ENCODE measurements at regions not wholly inside any gene's neighbourhood (a gene's known extent, or its start where the extent isn't known, plus 50 kb on each side); places are given as distances from the start of the nearest gene placed in this dataset.

GRCh38 chr4:18366892-18367291 is 345.3 kb upstream of the LCORL start:
- Mint-ChIP-seq H3K27me3 (ENCODE audit: low read depth in 3 of 3) (peaks cover 2 to 3% (median 3%) of the 10 kb centered on the region in 3 donors), H3K4me1 (no peaks in the 10 kb centered on the region), H3K27ac (no peak overlapping the region), H3K9me3 (peaks cover 0 to 1% (median 0%) of the 10 kb centered on the region in 7 donors), H3K4me3 (no peak overlapping the region), H3K36me3 (no peaks in the 10 kb centered on the region)
- H3K9me3 ChIP-seq (replicated peaks in 1 of 2; ENCODE audit: control insufficient read depth in 1 of 2, insufficient read depth in 1 of 2, low read length in 2 of 2) = no peaks in the 10 kb centered on the region
- TF ChIP-seq CTCF (IDR thresholded peaks at IDR 0.05) = peak; percentile 14
- H3K79me2 ChIP-seq (ENCODE audit: insufficient read depth, low read length) = no peaks in the 10 kb centered on the region
- H3K27me3 ChIP-seq (ENCODE audit: control insufficient read depth in 2 of 2, insufficient read depth in 2 of 2, low read length in 2 of 2) = no peaks in the 10 kb centered on the region
- H3K4me2 ChIP-seq (replicated peaks; ENCODE audit: extremely low read depth, low read length, poor library complexity, severe bottlenecking) = no peak overlapping the region
- H3K27ac ChIP-seq (ENCODE audit: low read depth in 1 of 2, low read length in 2 of 2) = no peak overlapping the region
- no peaks in the 10 kb centered on the region for H4K20me1 ChIP-seq (ENCODE audit: insufficient read depth, low read length)
- no peak overlapping the region for H3K9ac ChIP-seq (ENCODE audit: insufficient read depth, low read length, poor library complexity, severe bottlenecking)
- DNase-seq = peak in 2 of 3 donors; percentile 0 to 8
- H2AFZ ChIP-seq (ENCODE audit: insufficient read depth, low read depth, low read length, poor library complexity, severe bottlenecking) = no peak overlapping the region
- H3K36me3 ChIP-seq (replicated peaks in 1 of 2; ENCODE audit: control insufficient read depth in 1 of 2, insufficient read depth in 2 of 2, low read length in 2 of 2) = no peaks in the 10 kb centered on the region
- intact Hi-C loops (cut with micrococcal nuclease) = no loop called here
- no peak overlapping the region for H3K4me3 ChIP-seq (replicated peaks in 1 of 3; ENCODE audit: low read depth in 2 of 3, low read length in 3 of 3)
- H3K4me1 ChIP-seq (ENCODE audit: control insufficient read depth in 1 of 2, insufficient read depth in 2 of 2, low read length in 2 of 2) = no peaks in the 10 kb centered on the region
- WGBS (ENCODE audit: insufficient coverage) = 100% methylated on average over 1 of the region's 2 CpGs

GRCh38 chr4:18366136-18366535 is 344.6 kb upstream of the LCORL start:
- no peak for DNase-seq
- Mint-ChIP-seq H3K9me3 (peaks cover 0 to 1% (median 0%) of the 10 kb centered on the region in 7 donors), H3K27ac (no peak overlapping the region), H3K4me3 (no peak overlapping the region), H3K4me1 (no peaks in the 10 kb centered on the region), H3K27me3 (ENCODE audit: low read depth in 3 of 3) (peaks cover 2 to 3% (median 3%) of the 10 kb centered on the region in 3 donors), H3K36me3 (no peaks in the 10 kb centered on the region)
- 80% methylated on average over 3 of the region's 3 CpGs for WGBS (ENCODE audit: insufficient coverage)
- H2AFZ ChIP-seq (ENCODE audit: insufficient read depth, low read depth, low read length, poor library complexity, severe bottlenecking) = no peak overlapping the region
- TF ChIP-seq CTCF (IDR thresholded peaks at IDR 0.05) = no peak
- H3K79me2 ChIP-seq (ENCODE audit: insufficient read depth, low read length) = no peaks in the 10 kb centered on the region
- no peaks in the 10 kb centered on the region for H3K36me3 ChIP-seq (replicated peaks in 1 of 2; ENCODE audit: control insufficient read depth in 1 of 2, insufficient read depth in 2 of 2, low read length in 2 of 2)
- no peaks in the 10 kb centered on the region for H3K4me1 ChIP-seq (ENCODE audit: control insufficient read depth in 1 of 2, insufficient read depth in 2 of 2, low read length in 2 of 2)
- no peak overlapping the region for H3K4me3 ChIP-seq (replicated peaks in 1 of 3; ENCODE audit: low read depth in 2 of 3, low read length in 3 of 3)
- H3K27ac ChIP-seq (ENCODE audit: low read depth in 1 of 2, low read length in 2 of 2) = no peak overlapping the region
- intact Hi-C loops (cut with micrococcal nuclease) = no loop called here
- no peaks in the 10 kb centered on the region for H3K9me3 ChIP-seq (replicated peaks in 1 of 2; ENCODE audit: control insufficient read depth in 1 of 2, insufficient read depth in 1 of 2, low read length in 2 of 2)
- no peaks in the 10 kb centered on the region for H4K20me1 ChIP-seq (ENCODE audit: insufficient read depth, low read length)
- no peak overlapping the region for H3K9ac ChIP-seq (ENCODE audit: insufficient read depth, low read length, poor library complexity, severe bottlenecking)
- no peak overlapping the region for H3K4me2 ChIP-seq (replicated peaks; ENCODE audit: extremely low read depth, low read length, poor library complexity, severe bottlenecking)
- no peaks in the 10 kb centered on the region for H3K27me3 ChIP-seq (ENCODE audit: control insufficient read depth in 2 of 2, insufficient read depth in 2 of 2, low read length in 2 of 2)
